Naive thymus-derived CD8-positive, alpha-beta T cell (primary cell): ENCODE measurements at regions not wholly inside any gene's neighbourhood (a gene's known extent, or its start where the extent isn't known, plus 50 kb on each side); places are given as distances from the start of the nearest gene placed in this dataset.

Source experiments
- ATAC-seq, 2 donors: fragments of 150-1000 bp; cut with Tn5 transposase in 1 of 2; sonication (Bioruptor Pico), chemical (Tn5 transposase) in 1 of 2; 1 replicate in 1 of 2; 2 replicates in 1 of 2; pipeline ENCODE4 v1.10.0; 2021; ENCODE audit warnings: mild to moderate bottlenecking in 2 of 2, moderate library complexity in 2 of 2
- POLR2A ChIA-PET: fragments of 350-600 bp; sonication (Branson Sonifier 250); formaldehyde crosslinking; loops from one replicate; lab custom pipeline; 2021; ENCODE audit warnings: antibody characterized with exemption; lab: Charles Lee
- DNase-seq, 10 donors: peaks; one replicate each; pipeline versions ENCODE4 v3.0.0 to v3.0.0-alpha.2; 2020 to 2022
- H3K27ac Mint-ChIP-seq, 10 donors: one replicate each; pipeline ENCODE4 v1.8.0; 2020 to 2022; ENCODE audit warnings: mild to moderate bottlenecking in 10 of 10, mixed read lengths in 10 of 10, moderate library complexity in 4 of 10, inconsistent platforms in 1 of 10
- H3K27me3 Mint-ChIP-seq, 5 donors: one replicate each; pipeline ENCODE4 v1.8.0; 2021 to 2022; ENCODE audit warnings: mixed read lengths in 5 of 5
- H3K36me3 Mint-ChIP-seq, 3 donors: one replicate each; pipeline ENCODE4 v1.8.0; 2020 to 2022; ENCODE audit warnings: mixed read lengths in 3 of 3, mild to moderate bottlenecking in 2 of 3, inconsistent platforms in 1 of 3
- H3K4me1 Mint-ChIP-seq, 4 donors: one replicate each; pipeline ENCODE4 v1.8.0; 2021 to 2022; ENCODE audit warnings: mixed read lengths in 4 of 4
- H3K4me3 Mint-ChIP-seq, 10 donors: one replicate each; pipeline ENCODE4 v1.8.0; 2020 to 2022; ENCODE audit warnings: mild to moderate bottlenecking in 10 of 10, mixed read lengths in 10 of 10, moderate library complexity in 6 of 10, inconsistent platforms in 1 of 10
- H3K9me3 Mint-ChIP-seq, 9 donors: one replicate each; pipeline ENCODE4 v1.8.0; 2020 to 2022; ENCODE audit warnings: mixed read lengths in 9 of 9, mild to moderate bottlenecking in 3 of 9, inconsistent platforms in 1 of 9, moderate library complexity in 1 of 9

GRCh38 chr5:155316070-155316714, 302.6 kb downstream of the KIF4B start:
- Mint-ChIP-seq H3K4me1 (no peaks in the 10 kb centered on the region), H3K4me3 (no peak overlapping the region), H3K9me3 (peaks cover 0 to 9% (median 2%) of the 10 kb centered on the region in 9 donors), H3K27ac (no peak overlapping the region), H3K27me3 (peaks cover 0 to 3% (median 0%) of the 10 kb centered on the region in 5 donors), H3K36me3 (no peaks in the 10 kb centered on the region)
- ATAC-seq (no peak), DNase-seq (no peak)
- POLR2A ChIA-PET: no interaction called here

GRCh38 chr5:155332618-155333017, 319.1 kb downstream of the KIF4B start:
- Mint-ChIP-seq H3K36me3 (no peaks in the 10 kb centered on the region), H3K27ac (no peak overlapping the region), H3K9me3 (peaks cover 0 to 4% (median 0%) of the 10 kb centered on the region in 9 donors), H3K27me3 (peaks cover 0 to 4% (median 1%) of the 10 kb centered on the region in 5 donors), H3K4me3 (no peak overlapping the region), H3K4me1 (no peaks in the 10 kb centered on the region)
- ATAC-seq (no peak), DNase-seq (no peak)
- POLR2A ChIA-PET: no interaction called here

- Mint-ChIP-seq H3K36me3 (no peaks in the 10 kb centered on the region), H3K4me3 (no peak overlapping the region), H3K4me1 (no peaks in the 10 kb centered on the region), H3K9me3 (peaks cover 0 to 8% (median 0%) of the 10 kb centered on the region in 9 donors), H3K27ac (peak overlapping the region in 1 of 10 donors; percentile 36), H3K27me3 (peaks cover 0 to 12% (median 8%) of the 10 kb centered on the region in 5 donors)
- no peak for DNase-seq
- ATAC-seq: no peak
- POLR2A ChIA-PET: no interaction called here
These were observed 329.4 kb downstream of the KIF4B start for GRCh38 chr5:155342956-155343355.

GRCh38 chr5:155343468-155343867, 329.9 kb downstream of the KIF4B start:
- POLR2A ChIA-PET: no interaction called here
- H3K9me3 Mint-ChIP-seq: peaks cover 0 to 13% (median 0%) of the 10 kb centered on the region in 9 donors

GRCh38 chr5:155353231-155353630, 339.7 kb downstream of the KIF4B start:
- ATAC-seq: no peak
- Mint-ChIP-seq H3K27me3 (peaks cover 0 to 5% (median 1%) of the 10 kb centered on the region in 5 donors), H3K4me1 (no peaks in the 10 kb centered on the region), H3K4me3 (no peak overlapping the region), H3K27ac (no peak overlapping the region), H3K9me3 (peaks cover 7 to 58% (median 30%) of the 10 kb centered on the region in 9 donors), H3K36me3 (peaks cover 0 to 10% (median 2%) of the 10 kb centered on the region in 3 donors)
- POLR2A ChIA-PET: no interaction called here
- no peak for DNase-seq

More at GRCh38 chr5:155343468-155343867, 329.9 kb downstream of the KIF4B start:
- Mint-ChIP-seq H3K36me3 (no peaks in the 10 kb centered on the region), H3K27me3 (peaks cover 0 to 12% (median 8%) of the 10 kb centered on the region in 5 donors), H3K27ac (no peak overlapping the region), H3K4me3 (no peak overlapping the region), H3K4me1 (no peaks in the 10 kb centered on the region)
- no peak for DNase-seq
- no peak for ATAC-seq

- H3K4me1 Mint-ChIP-seq: no peaks in the 10 kb centered on the region
- H3K36me3 Mint-ChIP-seq: no peaks in the 10 kb centered on the region
- ATAC-seq (no peak), DNase-seq (no peak)
- peaks cover 0 to 3% (median 0%) of the 10 kb centered on the region in 5 donors for H3K27me3 Mint-ChIP-seq
- POLR2A ChIA-PET: no interaction called here
- no peak overlapping the region for H3K4me3 Mint-ChIP-seq
- peaks cover 0 to 2% (median 0%) of the 10 kb centered on the region in 9 donors for H3K9me3 Mint-ChIP-seq
- no peak overlapping the region for H3K27ac Mint-ChIP-seq
These were observed 352.5 kb downstream of the KIF4B start for GRCh38 chr5:155366096-155366495.

GRCh38 chr5:155367841-155368240, 354.3 kb downstream of the KIF4B start:
- Mint-ChIP-seq H3K4me1 (no peaks in the 10 kb centered on the region), H3K27me3 (peaks cover 0 to 3% (median 0%) of the 10 kb centered on the region in 5 donors), H3K4me3 (no peak overlapping the region), H3K27ac (no peak overlapping the region), H3K36me3 (no peaks in the 10 kb centered on the region), H3K9me3 (peaks cover 0 to 4% (median 2%) of the 10 kb centered on the region in 9 donors)
- DNase-seq: no peak
- ATAC-seq: no peak
- POLR2A ChIA-PET: no interaction called here

GRCh38 chr5:155368490-155368889, 354.9 kb downstream of the KIF4B start:
- DNase-seq (no peak), ATAC-seq (no peak)
- peaks cover 0 to 3% (median 0%) of the 10 kb centered on the region in 5 donors for H3K27me3 Mint-ChIP-seq
- H3K27ac Mint-ChIP-seq: no peak overlapping the region
- peaks cover 0 to 4% (median 2%) of the 10 kb centered on the region in 9 donors for H3K9me3 Mint-ChIP-seq
- H3K4me3 Mint-ChIP-seq: no peak overlapping the region
- POLR2A ChIA-PET: no interaction called here
- H3K4me1 Mint-ChIP-seq: no peaks in the 10 kb centered on the region
- H3K36me3 Mint-ChIP-seq: no peaks in the 10 kb centered on the region

- ATAC-seq (no peak), DNase-seq (no peak)
- Mint-ChIP-seq H3K27ac (no peak overlapping the region), H3K9me3 (peaks cover 0 to 12% (median 1%) of the 10 kb centered on the region in 9 donors), H3K36me3 (no peaks in the 10 kb centered on the region), H3K27me3 (peaks cover 0 to 4% (median 0%) of the 10 kb centered on the region in 5 donors), H3K4me3 (no peak overlapping the region), H3K4me1 (no peaks in the 10 kb centered on the region)
- POLR2A ChIA-PET: no interaction called here
These were observed 366.9 kb downstream of the KIF4B start for GRCh38 chr5:155380480-155380879.

- no peak for ATAC-seq
- no peak for DNase-seq
- Mint-ChIP-seq H3K27me3 (peaks cover 0 to 5% (median 0%) of the 10 kb centered on the region in 5 donors), H3K9me3 (peaks cover 0 to 9% (median 0%) of the 10 kb centered on the region in 9 donors), H3K27ac (no peak overlapping the region), H3K4me3 (no peak overlapping the region), H3K36me3 (no peaks in the 10 kb centered on the region), H3K4me1 (no peaks in the 10 kb centered on the region)
- POLR2A ChIA-PET: no interaction called here
These were observed 368.1 kb downstream of the KIF4B start for GRCh38 chr5:155381654-155382053.

GRCh38 chr5:155389498-155389897, 375.9 kb downstream of the KIF4B start:
- POLR2A ChIA-PET: no interaction called here
- H3K4me1 Mint-ChIP-seq: no peaks in the 10 kb centered on the region
- peaks cover 0 to 5% (median 0%) of the 10 kb centered on the region in 9 donors for H3K9me3 Mint-ChIP-seq
- H3K27me3 Mint-ChIP-seq: peaks cover 0 to 12% (median 0%) of the 10 kb centered on the region in 5 donors
- H3K36me3 Mint-ChIP-seq: no peaks in the 10 kb centered on the region
- H3K27ac Mint-ChIP-seq: no peak overlapping the region
- no peak for ATAC-seq
- DNase-seq: no peak
- H3K4me3 Mint-ChIP-seq: no peak overlapping the region

GRCh38 chr5:155394727-155395126, 381.2 kb downstream of the KIF4B start:
- Mint-ChIP-seq H3K4me3 (no peak overlapping the region), H3K36me3 (peaks cover 0 to 2% (median 0%) of the 10 kb centered on the region in 3 donors), H3K9me3 (no peaks in the 10 kb centered on the region), H3K27me3 (peaks cover 0 to 6% (median 1%) of the 10 kb centered on the region in 5 donors), H3K4me1 (no peaks in the 10 kb centered on the region), H3K27ac (no peak overlapping the region)
- DNase-seq (no peak), ATAC-seq (no peak)
- POLR2A ChIA-PET: no interaction called here

- DNase-seq (no peak), ATAC-seq (no peak)
- Mint-ChIP-seq H3K4me3 (no peak overlapping the region), H3K27ac (no peak overlapping the region), H3K4me1 (no peaks in the 10 kb centered on the region), H3K9me3 (peaks cover 5 to 35% (median 14%) of the 10 kb centered on the region in 9 donors), H3K36me3 (no peaks in the 10 kb centered on the region), H3K27me3 (peaks cover 0 to 9% (median 3%) of the 10 kb centered on the region in 5 donors)
- POLR2A ChIA-PET: no interaction called here
These were observed 389.5 kb downstream of the KIF4B start for GRCh38 chr5:155402927-155403640.
